PFSK-1 (cell line): ENCODE measurements at regions not wholly inside any gene's neighbourhood (a gene's known extent, or its start where the extent isn't known, plus 50 kb on each side); places are given as distances from the start of the nearest gene placed in this dataset.

Source experiments
- FOXP2 ChIP-seq: optimal IDR thresholded peaks from 2 replicates; pipeline ENCODE3; 2011; ENCODE audit warnings: borderline replicate concordance, control low read depth, inconsistent platforms; ENCODE audit not compliant: insufficient read depth; ENCODE audit errors: extremely low read length, extremely low read depth
- POLR2AphosphoS5 ChIP-seq: IDR thresholded peaks from 2 replicates; pipeline ENCODE4 v1.6.1; 2012; ENCODE audit warnings: low read depth, mild to moderate bottlenecking, control low read depth, low read length, moderate library complexity
- SIN3A ChIP-seq: IDR thresholded peaks from 2 replicates; pipeline ENCODE4 v1.6.1; 2012; ENCODE audit warnings: mild to moderate bottlenecking, low read length, moderate library complexity, borderline replicate concordance; ENCODE audit not compliant: insufficient read depth
- TAF1 ChIP-seq: IDR thresholded peaks from 2 replicates; pipeline ENCODE4 v1.6.1; 2012; ENCODE audit warnings: low read length, control low read depth, borderline replicate concordance; ENCODE audit not compliant: insufficient read depth
- TF ChIP-seq, protein P1 (sequence below), 2 experiments: IDR thresholded peaks; 2 replicates each; pipeline versions ENCODE4 v1.6.1 to v1.8.0; 2011 to 2012; ENCODE audit warnings: low read depth in 2 of 2, low read length in 2 of 2, control low read depth in 1 of 2, inconsistent platforms in 1 of 2, mild to moderate bottlenecking in 1 of 2, moderate library complexity in 1 of 2; ENCODE audit not compliant: insufficient read depth in 1 of 2

DNA sequence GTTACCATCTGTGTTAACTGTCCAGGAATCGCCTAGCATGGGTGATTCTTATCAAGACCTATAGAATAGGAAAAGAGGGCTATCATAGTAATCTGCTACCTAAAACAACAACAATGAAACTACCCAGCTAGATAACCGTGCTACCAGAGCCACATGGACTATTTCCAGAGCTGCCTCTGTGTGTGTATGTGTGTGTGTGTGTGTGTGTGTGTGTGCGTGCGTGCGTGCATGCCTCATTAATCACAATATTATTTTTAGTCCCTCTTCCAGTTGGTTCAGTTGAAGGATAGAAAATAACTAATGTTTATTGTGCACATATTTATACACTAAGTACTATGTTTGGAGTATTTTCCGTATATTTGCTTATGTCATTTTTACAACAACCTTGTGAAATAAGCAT, 201.1 kb downstream of the SP3 start:
- TF ChIP-seq POLR2AphosphoS5 (no peak), SIN3A (no peak), TAF1 (no peak), FOXP2 (no peak)

DNA sequence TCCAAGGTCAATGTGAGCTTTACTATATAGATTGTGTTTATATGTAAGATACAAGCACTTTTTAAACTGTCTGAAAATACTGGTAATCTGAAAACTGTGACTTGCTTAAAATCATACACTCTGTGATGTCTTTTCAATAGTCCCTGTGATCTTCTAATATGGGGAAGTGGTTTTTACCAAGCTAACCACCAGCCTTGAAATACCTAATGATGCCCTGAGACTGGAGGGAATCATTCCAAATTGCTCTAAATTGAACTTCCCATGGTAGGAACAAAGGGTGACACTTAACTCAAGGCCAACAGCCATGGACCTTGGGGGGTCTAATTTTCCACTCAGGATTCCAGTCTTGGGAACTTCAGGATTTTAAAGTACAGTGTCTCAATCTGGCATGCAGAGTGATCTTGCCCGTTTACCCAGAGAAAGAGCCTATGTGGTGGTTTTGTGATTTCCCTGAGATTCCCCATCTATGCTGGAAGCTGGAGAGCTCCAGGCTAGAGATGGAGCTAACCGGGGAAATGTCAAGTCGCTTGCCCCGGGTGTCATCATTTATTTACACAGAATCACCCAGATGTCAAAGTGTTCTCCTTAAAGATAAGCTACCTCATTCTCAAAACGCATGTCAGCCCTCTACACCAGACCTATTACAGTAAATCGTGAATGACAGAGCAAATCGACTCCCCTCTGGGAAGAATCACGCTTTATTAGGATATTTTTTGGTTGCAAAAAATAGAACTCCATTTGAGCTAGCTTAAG, 198.5 kb downstream of the SP3 start:
- TF ChIP-seq SIN3A (no peak), POLR2AphosphoS5 (no peak), TAF1 (no peak), FOXP2 (no peak)
- TF ChIP-seq, protein P1, sequence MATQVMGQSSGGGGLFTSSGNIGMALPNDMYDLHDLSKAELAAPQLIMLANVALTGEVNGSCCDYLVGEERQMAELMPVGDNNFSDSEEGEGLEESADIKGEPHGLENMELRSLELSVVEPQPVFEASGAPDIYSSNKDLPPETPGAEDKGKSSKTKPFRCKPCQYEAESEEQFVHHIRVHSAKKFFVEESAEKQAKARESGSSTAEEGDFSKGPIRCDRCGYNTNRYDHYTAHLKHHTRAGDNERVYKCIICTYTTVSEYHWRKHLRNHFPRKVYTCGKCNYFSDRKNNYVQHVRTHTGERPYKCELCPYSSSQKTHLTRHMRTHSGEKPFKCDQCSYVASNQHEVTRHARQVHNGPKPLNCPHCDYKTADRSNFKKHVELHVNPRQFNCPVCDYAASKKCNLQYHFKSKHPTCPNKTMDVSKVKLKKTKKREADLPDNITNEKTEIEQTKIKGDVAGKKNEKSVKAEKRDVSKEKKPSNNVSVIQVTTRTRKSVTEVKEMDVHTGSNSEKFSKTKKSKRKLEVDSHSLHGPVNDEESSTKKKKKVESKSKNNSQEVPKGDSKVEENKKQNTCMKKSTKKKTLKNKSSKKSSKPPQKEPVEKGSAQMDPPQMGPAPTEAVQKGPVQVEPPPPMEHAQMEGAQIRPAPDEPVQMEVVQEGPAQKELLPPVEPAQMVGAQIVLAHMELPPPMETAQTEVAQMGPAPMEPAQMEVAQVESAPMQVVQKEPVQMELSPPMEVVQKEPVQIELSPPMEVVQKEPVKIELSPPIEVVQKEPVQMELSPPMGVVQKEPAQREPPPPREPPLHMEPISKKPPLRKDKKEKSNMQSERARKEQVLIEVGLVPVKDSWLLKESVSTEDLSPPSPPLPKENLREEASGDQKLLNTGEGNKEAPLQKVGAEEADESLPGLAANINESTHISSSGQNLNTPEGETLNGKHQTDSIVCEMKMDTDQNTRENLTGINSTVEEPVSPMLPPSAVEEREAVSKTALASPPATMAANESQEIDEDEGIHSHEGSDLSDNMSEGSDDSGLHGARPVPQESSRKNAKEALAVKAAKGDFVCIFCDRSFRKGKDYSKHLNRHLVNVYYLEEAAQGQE (IDR thresholded peaks at IDR 0.05; ENCODE audit: insufficient read depth in 1 of 2, low read depth in 2 of 2, low read length in 2 of 2), result no peak

DNA sequence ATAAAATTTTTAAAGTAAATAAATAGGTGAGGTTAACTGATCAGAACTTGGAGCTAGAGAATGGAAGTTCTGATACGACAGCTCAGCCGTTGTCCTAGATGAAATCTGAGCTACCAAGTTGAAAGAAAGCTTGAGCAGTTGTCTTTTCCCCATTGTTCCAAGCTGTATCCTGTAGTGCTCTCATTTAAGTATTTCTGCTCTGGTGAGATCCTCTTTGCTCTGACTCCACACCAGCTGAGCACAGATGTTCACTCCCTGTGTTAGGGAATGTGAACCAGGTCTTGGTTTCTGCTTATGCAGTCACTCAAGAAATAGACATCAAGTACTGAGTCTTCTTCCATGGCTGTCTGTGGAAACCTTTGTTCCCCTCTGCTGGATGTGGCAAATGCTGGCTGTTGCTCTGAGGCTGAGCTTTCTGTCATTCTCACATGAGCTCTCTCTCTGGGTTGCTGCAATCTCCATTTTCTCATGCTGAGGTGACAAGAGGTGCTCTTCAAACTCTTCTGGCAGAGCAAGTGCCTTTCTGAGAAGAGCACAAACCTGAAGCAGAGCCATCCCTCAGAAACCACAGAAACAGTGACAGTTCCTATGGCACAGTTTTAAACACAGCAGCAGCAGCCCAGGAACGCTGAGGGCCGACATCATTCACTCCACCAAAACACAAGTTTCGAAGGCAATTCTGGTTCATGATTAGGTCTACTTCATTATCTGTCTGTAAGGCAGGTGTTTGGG, 194.1 kb downstream of the SP3 start:
- TF ChIP-seq POLR2AphosphoS5, result no peak
- TF ChIP-seq, protein P1 (IDR thresholded peaks at IDR 0.05; ENCODE audit: insufficient read depth in 1 of 2, low read depth in 2 of 2, low read length in 2 of 2), result no peak
- no peak for TF ChIP-seq TAF1
- TF ChIP-seq SIN3A, result no peak
- TF ChIP-seq FOXP2, result no peak

DNA sequence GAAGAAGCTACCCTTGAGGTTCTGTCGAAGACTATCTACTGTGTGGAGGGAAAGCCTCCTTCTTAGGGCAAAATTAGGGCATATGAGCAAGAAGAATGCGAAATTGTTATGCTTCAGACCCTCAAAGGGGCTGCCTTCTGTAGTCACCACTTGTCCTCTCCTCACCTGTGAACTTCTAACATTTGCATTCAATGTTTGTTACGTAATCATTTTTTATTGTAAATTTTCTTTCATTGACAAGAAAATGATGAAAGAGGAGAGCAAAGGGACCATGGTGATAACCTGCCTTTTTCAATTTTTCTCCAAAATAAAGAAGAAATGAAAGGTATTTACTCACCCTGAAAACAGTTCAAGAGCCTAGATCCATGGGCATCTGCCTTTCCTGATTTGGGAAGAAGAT, 193.0 kb downstream of the SP3 start:
- TF ChIP-seq TAF1, result no peak
- no peak for TF ChIP-seq POLR2AphosphoS5
- no peak for TF ChIP-seq FOXP2
- TF ChIP-seq SIN3A, result no peak
- TF ChIP-seq, protein P1 (IDR thresholded peaks at IDR 0.05; ENCODE audit: insufficient read depth in 1 of 2, low read depth in 2 of 2, low read length in 2 of 2), result no peak

DNA sequence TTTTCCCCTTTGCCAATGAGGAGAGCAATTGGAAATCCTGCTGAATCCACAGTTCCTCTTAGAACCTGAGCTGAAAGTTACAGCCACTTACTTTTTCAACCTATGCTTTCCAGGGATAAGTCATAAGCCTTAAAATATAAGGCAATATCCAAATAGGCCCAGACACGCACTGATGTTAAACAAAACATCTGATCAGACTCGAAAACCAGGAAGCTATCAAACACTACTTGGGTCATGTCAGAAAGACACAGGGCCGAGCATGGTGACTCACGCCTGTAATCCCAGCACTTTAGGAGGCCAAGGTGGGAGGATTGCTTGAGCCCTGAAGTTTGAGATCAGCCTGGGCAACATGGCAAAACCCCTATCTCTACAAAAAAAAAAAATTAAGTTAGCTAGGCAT, 192.1 kb downstream of the SP3 start:
- TF ChIP-seq, protein P1 (IDR thresholded peaks at IDR 0.05; ENCODE audit: insufficient read depth in 1 of 2, low read depth in 2 of 2, low read length in 2 of 2), result no peak
- TF ChIP-seq SIN3A (no peak), POLR2AphosphoS5 (no peak), TAF1 (no peak), FOXP2 (no peak)
